Glutamatergic neuron (in vitro differentiated cells): ENCODE measurements at regions not wholly inside any gene's neighbourhood (a gene's known extent, or its start where the extent isn't known, plus 50 kb on each side); places are given as distances from the start of the nearest gene placed in this dataset.

Source experiments
- DNase-seq: peaks from one replicate; pipeline ENCODE4 v3.0.0; 2022
- H3K27ac Mint-ChIP-seq: one replicate; pipeline ENCODE4 v1.8.0; 2020; ENCODE audit warnings: mild to moderate bottlenecking, mixed read lengths, inconsistent platforms; ENCODE audit not compliant: unreplicated experiment
- H3K27me3 Mint-ChIP-seq: one replicate; pipeline ENCODE4 v1.8.0; 2020; ENCODE audit warnings: mild to moderate bottlenecking, moderate library complexity, mixed read lengths, inconsistent platforms; ENCODE audit not compliant: unreplicated experiment
- H3K36me3 Mint-ChIP-seq: one replicate; pipeline ENCODE4 v1.8.0; 2020; ENCODE audit warnings: mild to moderate bottlenecking, mixed read lengths, inconsistent platforms; ENCODE audit not compliant: unreplicated experiment
- H3K4me1 Mint-ChIP-seq: one replicate; pipeline ENCODE4 v1.8.0; 2020; ENCODE audit warnings: mild to moderate bottlenecking, low read depth, mixed read lengths, inconsistent platforms; ENCODE audit not compliant: unreplicated experiment
- H3K4me3 Mint-ChIP-seq: one replicate; pipeline ENCODE4 v1.8.0; 2020; ENCODE audit warnings: mild to moderate bottlenecking, mixed read lengths, inconsistent platforms; ENCODE audit not compliant: unreplicated experiment
- H3K9me3 Mint-ChIP-seq: one replicate; pipeline ENCODE4 v1.8.0; 2020; ENCODE audit warnings: mild to moderate bottlenecking, moderate library complexity, mixed read lengths, inconsistent platforms; ENCODE audit not compliant: unreplicated experiment
- CTCF ChIP-seq: fragments of 200-600 bp; sonication (generic); IDR thresholded peaks from one replicate; pipeline ENCODE4 v1.5.0; 2021; ENCODE audit not compliant: partially characterized antibody, unreplicated experiment

DNA sequence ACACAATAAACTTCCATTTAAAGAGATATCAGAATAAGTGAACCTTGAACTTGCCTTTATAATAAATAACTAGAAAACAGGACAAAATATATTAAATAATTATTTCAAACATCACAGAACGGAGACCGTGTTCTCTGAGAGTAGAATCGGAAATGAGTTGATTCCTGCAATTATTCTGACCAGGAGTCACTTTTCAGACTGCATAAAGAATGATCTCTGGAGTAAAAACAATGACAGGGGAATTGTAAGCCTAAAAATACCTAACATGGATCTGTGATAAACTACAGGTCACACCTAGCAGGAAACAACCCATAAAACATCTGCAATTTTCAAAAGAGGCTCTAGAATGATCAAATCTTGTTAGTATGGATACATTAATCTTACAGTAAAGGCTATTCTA lies 577.5 kb upstream of the SORCS1 start:
- Mint-ChIP-seq H3K4me3 (no peak overlapping the region), H3K9me3 (peaks cover 2% of the 10 kb centered on the region), H3K27me3 (no peaks in the 10 kb centered on the region), H3K4me1 (no peaks in the 10 kb centered on the region), H3K36me3 (no peaks in the 10 kb centered on the region), H3K27ac (no peak overlapping the region)
- DNase-seq = no peak
- TF ChIP-seq CTCF = no peak

DNA sequence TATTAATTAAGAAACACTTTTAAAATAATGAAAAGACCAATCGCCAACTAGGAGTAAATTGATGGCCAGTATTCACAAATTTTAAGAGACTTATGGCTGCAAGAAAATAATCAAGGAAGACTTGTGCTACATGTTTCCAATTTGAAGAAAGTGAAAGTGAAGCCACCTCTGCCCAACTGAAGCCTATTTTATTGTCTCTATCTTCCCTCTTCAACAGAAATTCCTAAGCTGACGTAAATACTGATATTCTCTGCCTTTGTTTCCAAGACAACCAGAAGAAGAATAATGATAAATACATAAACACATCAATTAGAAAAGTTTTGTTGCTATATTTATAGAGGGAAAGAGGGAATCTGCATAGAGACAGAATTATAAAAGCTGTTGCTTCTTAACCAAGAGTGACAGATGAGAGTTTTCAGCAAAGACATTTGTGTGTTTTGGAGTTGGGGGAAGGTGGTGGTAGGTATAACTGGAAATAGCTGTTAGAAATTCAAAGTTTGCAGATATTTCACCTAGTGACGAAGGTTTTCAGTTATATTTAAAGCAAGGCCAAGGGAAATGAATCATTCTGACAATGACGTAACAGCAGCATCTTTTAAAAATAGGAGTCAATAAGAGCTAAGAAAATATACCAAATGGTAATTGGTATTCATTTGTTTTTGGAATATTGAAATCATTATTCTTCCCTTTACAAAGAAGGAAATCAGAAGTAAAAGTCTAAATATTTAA lies 576.6 kb upstream of the SORCS1 start:
- peaks cover 2% of the 10 kb centered on the region for H3K9me3 Mint-ChIP-seq
- no peaks in the 10 kb centered on the region for H3K36me3 Mint-ChIP-seq
- H3K27ac Mint-ChIP-seq = no peak overlapping the region

GRCh38 chr10:107739951-107740350 lies 575.4 kb upstream of the SORCS1 start:
- no peaks in the 10 kb centered on the region for H3K4me1 Mint-ChIP-seq
- DNase-seq = no peak
- no peak overlapping the region for H3K4me3 Mint-ChIP-seq
- peaks cover 5% of the 10 kb centered on the region for H3K36me3 Mint-ChIP-seq
- no peaks in the 10 kb centered on the region for H3K27me3 Mint-ChIP-seq
- H3K27ac Mint-ChIP-seq = no peak overlapping the region
- TF ChIP-seq CTCF = no peak
- peaks cover 4% of the 10 kb centered on the region for H3K9me3 Mint-ChIP-seq

More for the DNA sequence above, 576.6 kb upstream of the SORCS1 start:
- no peak for TF ChIP-seq CTCF
- Mint-ChIP-seq H3K27me3 (no peaks in the 10 kb centered on the region), H3K4me1 (no peaks in the 10 kb centered on the region), H3K4me3 (no peak overlapping the region)
- no peak for DNase-seq

DNA sequence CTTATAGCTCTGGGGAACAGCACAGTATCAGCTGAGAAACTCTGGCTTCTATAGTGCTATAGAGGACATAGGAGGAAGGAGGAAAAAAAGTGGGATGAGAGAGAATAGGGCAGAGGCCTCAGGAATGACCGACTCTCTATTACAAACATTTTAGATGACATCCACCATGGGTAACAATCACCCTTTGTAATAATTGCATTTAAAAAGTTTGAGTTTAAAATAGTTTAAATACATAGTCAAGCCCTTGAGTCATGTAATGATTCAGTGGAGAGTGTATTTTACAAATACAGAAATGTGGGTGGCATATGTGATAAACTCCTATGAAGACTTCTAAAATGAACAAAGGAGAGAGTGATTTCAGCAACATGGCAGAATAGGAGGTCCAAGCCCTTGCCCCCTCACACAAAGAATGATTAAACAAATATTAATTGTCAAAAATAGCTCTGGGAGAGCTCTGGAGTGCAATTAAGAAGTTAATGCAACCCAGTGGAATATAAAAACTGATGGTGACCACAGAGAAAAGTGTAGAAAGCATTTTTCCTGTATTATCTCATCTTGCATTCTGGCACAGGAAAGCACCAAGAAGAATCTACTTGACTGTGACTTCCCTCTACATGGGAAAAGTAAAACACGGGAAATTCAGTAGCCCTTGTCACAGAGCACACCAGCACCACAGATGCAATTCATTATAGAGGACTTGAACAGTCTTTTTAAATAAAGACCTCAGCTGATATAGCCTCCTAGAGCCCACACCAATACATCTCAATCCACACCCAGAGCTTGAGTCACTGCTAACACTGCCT lies 569.0 kb upstream of the SORCS1 start:
- no peak for DNase-seq
- H3K9me3 Mint-ChIP-seq = peaks cover 6% of the 10 kb centered on the region
- TF ChIP-seq CTCF = no peak
- no peak overlapping the region for H3K27ac Mint-ChIP-seq
- peaks cover 4% of the 10 kb centered on the region for H3K27me3 Mint-ChIP-seq
- H3K36me3 Mint-ChIP-seq = peaks cover 20% of the 10 kb centered on the region
- H3K4me3 Mint-ChIP-seq = no peak overlapping the region
- peaks cover 1% of the 10 kb centered on the region for H3K4me1 Mint-ChIP-seq

- peaks cover 4% of the 10 kb centered on the region for H3K27me3 Mint-ChIP-seq
- peaks cover 20% of the 10 kb centered on the region for H3K36me3 Mint-ChIP-seq
- H3K4me3 Mint-ChIP-seq = no peak overlapping the region
- peaks cover 1% of the 10 kb centered on the region for H3K4me1 Mint-ChIP-seq
- TF ChIP-seq CTCF = no peak
- no peak for DNase-seq
- peaks cover 4% of the 10 kb centered on the region for H3K9me3 Mint-ChIP-seq
- H3K27ac Mint-ChIP-seq = no peak overlapping the region
Measured at GRCh38 chr10:107732045-107732444, 567.5 kb upstream of the SORCS1 start.
